SK-N-SH (cell line): ENCODE measurements at regions not wholly inside any gene's neighbourhood (a gene's known extent, or its start where the extent isn't known, plus 50 kb on each side); places are given as distances from the start of the nearest gene placed in this dataset.

ENCODE experiments used
- CTCF ChIA-PET: fragments of 300-600, 350-600 bp; formaldehyde crosslinking; extraction: SDS; loops from one replicate; lab custom pipeline; 2021; lab: Yijun Ruan, JAX
- POLR2A ChIA-PET: fragments of 350-600 bp; sonication (Branson Sonifier 250); formaldehyde crosslinking; extraction: SDS; loops from one replicate; lab custom pipeline; 2020; ENCODE audit warnings: antibody characterized with exemption, inconsistent platforms; lab: Yijun Ruan, JAX
- DNase-seq: peaks from one replicate; pipeline ENCODE4 v3.0.0; 2012
- H2AFZ ChIP-seq: fragments of 200-600 bp; sonication (generic); 2 replicates; pipeline ENCODE4 v1.8.1; 2016; ENCODE audit warnings: antibody characterized with exemption, mild to moderate bottlenecking, low read depth
- H3F3A ChIP-seq: fragments of 200-600 bp; sonication (generic); replicated peaks from 2 replicates; pipeline ENCODE3; 2016; ENCODE audit warnings: antibody characterized with exemption, mild to moderate bottlenecking; ENCODE audit not compliant: insufficient read depth
- H3K27ac ChIP-seq, 2 experiments: fragments of 200-500 bp in 1 of 2; fragments of 200-600 bp in 1 of 2; sonication (Bioruptor generic) in 1 of 2; sonication (generic), shearing (Covaris generic) in 1 of 2; 2 replicates each; pipeline versions ENCODE4 v1.5.1 to v1.6.1; 2014 to 2016; ENCODE audit warnings: low read depth in 2 of 2, inconsistent platforms in 1 of 2, low read length in 1 of 2, mild to moderate bottlenecking in 1 of 2, mixed read lengths in 1 of 2
- H3K27me3 ChIP-seq: fragments of 200-600 bp; sonication (generic), shearing (Covaris generic); 2 replicates; pipeline ENCODE4 v1.6.1; 2016; ENCODE audit warnings: mixed run types; ENCODE audit not compliant: insufficient read depth
- H3K36me3 ChIP-seq, 2 experiments: fragments of 200-500 bp in 1 of 2; fragments of 200-600 bp in 1 of 2; sonication (Bioruptor generic) in 1 of 2; sonication (generic) in 1 of 2; replicated peaks in 1 of 2; 2 replicates each; pipeline versions ENCODE3 to v1.5.1; 2014 to 2016; ENCODE audit warnings: low read length in 1 of 2, mild to moderate bottlenecking in 1 of 2; ENCODE audit not compliant: insufficient read depth in 2 of 2, control insufficient read depth in 1 of 2
- H3K4me1 ChIP-seq, 2 experiments: fragments of 200-500 bp in 1 of 2; fragments of 200-600 bp in 1 of 2; sonication (Bioruptor generic) in 1 of 2; sonication (generic), shearing (Covaris generic) in 1 of 2; 2 replicates each; pipeline versions ENCODE4 v1.5.1 to v1.6.1; 2014 to 2016; ENCODE audit warnings: low read depth in 1 of 2, low read length in 1 of 2, mixed run types in 1 of 2; ENCODE audit not compliant: insufficient read depth in 2 of 2, control insufficient read depth in 1 of 2
- H3K4me2 ChIP-seq: fragments of 200-600 bp; sonication (generic), shearing (Covaris generic); 2 replicates; pipeline ENCODE4 v1.6.1; 2017; ENCODE audit warnings: mixed run types
- H3K4me3 ChIP-seq, 2 experiments: fragments of 200-500 bp in 1 of 2; fragments of 200-600 bp in 1 of 2; sonication (Bioruptor generic) in 1 of 2; sonication (generic), shearing (Covaris generic) in 1 of 2; 2 replicates each; pipeline versions ENCODE4 v1.5.1 to v1.8.1; 2014 to 2016; ENCODE audit warnings: low read depth in 2 of 2, inconsistent platforms in 1 of 2, low read length in 1 of 2, mild to moderate bottlenecking in 1 of 2, mixed read lengths in 1 of 2, moderate library complexity in 1 of 2
- H3K79me2 ChIP-seq: fragments of 200-600 bp; sonication (generic); 2 replicates; pipeline ENCODE4 v1.8.1; 2017; ENCODE audit warnings: mild to moderate bottlenecking; ENCODE audit not compliant: insufficient read depth
- H3K9ac ChIP-seq: fragments of 200-600 bp; sonication (generic); 2 replicates; pipeline ENCODE4 v1.6.1; 2017; ENCODE audit warnings: mixed run types
- H3K9me2 ChIP-seq: fragments of 200-600 bp; sonication (generic); 2 replicates; pipeline ENCODE4 v1.6.1; 2017; ENCODE audit warnings: mixed run types
- H3K9me3 ChIP-seq: fragments of 200-600 bp; sonication (generic); 2 replicates; pipeline ENCODE4 v1.6.1; 2017; ENCODE audit warnings: mixed run types, mild to moderate bottlenecking, moderate library complexity
- H4K20me1 ChIP-seq: fragments of 200-600 bp; sonication (generic); 2 replicates; pipeline ENCODE4 v1.6.1; 2017; ENCODE audit warnings: mild to moderate bottlenecking, mixed run types; ENCODE audit not compliant: insufficient read depth
- ELF1 ChIP-seq: IDR thresholded peaks from 2 replicates; pipeline ENCODE4 v1.4.0; 2012
- EZH2phosphoT487 ChIP-seq: fragments of 200-600 bp; sonication (generic); IDR thresholded peaks from 2 replicates; pipeline ENCODE4 v1.6.1; 2017; ENCODE audit warnings: low read depth, mixed run types, mild to moderate bottlenecking, antibody characterized with exemption, moderate library complexity, borderline replicate concordance
- GABPA ChIP-seq: IDR thresholded peaks from 2 replicates; pipeline ENCODE4 v1.4.0; 2012; ENCODE audit warnings: low read depth, mild to moderate bottlenecking
- GATA2 ChIP-seq: sonication (generic); formaldehyde crosslinking; IDR thresholded peaks from 2 replicates; pipeline ENCODE4 v1.5.0; 2020; ENCODE audit warnings: mild to moderate bottlenecking, missing genetic modification reagents
- JUND ChIP-seq: IDR thresholded peaks from 2 replicates; pipeline ENCODE4 v1.4.0; 2012
- NRF1 ChIP-seq: IDR thresholded peaks from 2 replicates; pipeline ENCODE4 v1.6.1; 2012; ENCODE audit warnings: low read depth, mild to moderate bottlenecking, low read length
- RCOR1 ChIP-seq: fragments of 150-350 bp; IDR thresholded peaks from 2 replicates; pipeline ENCODE4 v1.6.1; 2017; ENCODE audit warnings: antibody characterized with exemption, low read length
- RFX5 ChIP-seq: IDR thresholded peaks from 2 replicates; pipeline ENCODE4 v1.6.1; 2012; ENCODE audit warnings: mild to moderate bottlenecking, improper control_type of control experiment, low read length
- SIN3A ChIP-seq: IDR thresholded peaks from 2 replicates; pipeline ENCODE4 v1.6.1; 2012; ENCODE audit warnings: low read depth, mild to moderate bottlenecking, low read length, moderate library complexity, borderline replicate concordance
- TAF1 ChIP-seq: IDR thresholded peaks from 2 replicates; pipeline ENCODE4 v1.6.1; 2012; ENCODE audit warnings: low read depth, mild to moderate bottlenecking, low read length, moderate library complexity, borderline replicate concordance
- TEAD4 ChIP-seq: IDR thresholded peaks from 2 replicates; pipeline ENCODE4 v1.4.0; 2012; ENCODE audit warnings: mild to moderate bottlenecking, borderline replicate concordance; ENCODE audit not compliant: insufficient read depth
- YY1 ChIP-seq: IDR thresholded peaks from 2 replicates; pipeline ENCODE4 v1.4.0; 2012; ENCODE audit warnings: low read depth, mild to moderate bottlenecking
- WGBS: methylation state at CpG from one replicate; pipeline ENCODE4 v1.1.6; 2017; ENCODE audit warnings: low lambda C conversion rate; 5-methylcytosine and 5-hydroxymethylcytosine counted together
- TF ChIP-seq, protein P1 (sequence below): IDR thresholded peaks from 2 replicates; pipeline ENCODE4 v1.4.0; 2012; ENCODE audit warnings: low read depth
- TF ChIP-seq, protein P2 (sequence below): IDR thresholded peaks from 2 replicates; pipeline ENCODE4 v1.6.1; 2012; ENCODE audit warnings: mild to moderate bottlenecking, low read depth, low read length, moderate library complexity
- TF ChIP-seq, protein P3 (sequence below): IDR thresholded peaks from 2 replicates; pipeline ENCODE4 v1.4.0; 2012; ENCODE audit warnings: low read depth, borderline replicate concordance
- TF ChIP-seq, protein P4 (sequence below): fragments of 150-350 bp; IDR thresholded peaks from 2 replicates; pipeline ENCODE4 v1.6.1; 2016; ENCODE audit warnings: mild to moderate bottlenecking, low read depth, low read length
- TF ChIP-seq, protein P5 (sequence below): IDR thresholded peaks from 2 replicates; pipeline ENCODE4 v1.4.0; 2012; ENCODE audit warnings: low read depth, borderline replicate concordance

DNA sequence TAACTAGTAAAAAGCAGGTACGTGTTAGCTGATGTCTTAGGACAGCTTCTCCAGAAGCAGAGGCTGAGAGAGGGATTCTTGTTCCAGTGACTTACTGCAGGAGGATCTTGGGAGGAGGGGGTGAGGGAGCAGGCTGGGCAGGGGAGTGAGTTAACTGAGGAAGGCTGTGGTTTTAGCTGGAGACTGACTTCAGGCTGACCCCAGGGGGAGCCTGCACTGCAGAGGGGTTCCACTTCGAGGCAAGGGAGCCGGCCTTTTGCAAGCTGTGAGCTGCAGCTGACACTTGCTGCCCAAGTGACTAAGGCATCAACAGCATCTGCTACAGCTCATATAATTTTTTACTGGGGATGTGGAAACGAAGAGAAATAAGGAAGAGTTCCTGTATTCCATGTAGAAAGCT, 50.4 kb upstream of the SOD1 start:
- POLR2A ChIA-PET: no interaction called here
- CTCF ChIA-PET: interaction anchor here (1.5 to 2.8 kb wide), 2 partner anchors 12 to 411 kb away, joined by 4 to 10 read pairs; no protein-coding TSS in a partner anchor
- Histone ChIP-seq H3K4me2 (no peak overlapping the region), H3F3A (no peaks in the 10 kb centered on the region), H3K27ac (no peak overlapping the region), H3K9me2 (no peaks in the 10 kb centered on the region), H3K36me3 (no peaks in the 10 kb centered on the region), H3K4me3 (no peak overlapping the region), H3K9ac (no peak overlapping the region), H3K4me1 (no peaks in the 10 kb centered on the region), H3K27me3 (no peaks in the 10 kb centered on the region; the same call in 1 of the 2 replicates), H4K20me1 (no peaks in the 10 kb centered on the region), H2AFZ (no peak overlapping the region), H3K79me2 (no peaks in the 10 kb centered on the region), H3K9me3 (no peaks in the 10 kb centered on the region)
- DNase-seq: no peak
- 39% methylated on average over 4 of the region's 4 CpGs for WGBS
- TF ChIP-seq NRF1 (no peak), SIN3A (no peak), GATA2 (no peak), EZH2phosphoT487 (no peak), TEAD4 (no peak), GABPA (no peak), RCOR1 (no peak), ELF1 (no peak), JUND (no peak)
- TF ChIP-seq, protein P1, sequence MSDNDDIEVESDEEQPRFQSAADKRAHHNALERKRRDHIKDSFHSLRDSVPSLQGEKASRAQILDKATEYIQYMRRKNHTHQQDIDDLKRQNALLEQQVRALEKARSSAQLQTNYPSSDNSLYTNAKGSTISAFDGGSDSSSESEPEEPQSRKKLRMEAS: no peak
- TF ChIP-seq, protein P2, sequence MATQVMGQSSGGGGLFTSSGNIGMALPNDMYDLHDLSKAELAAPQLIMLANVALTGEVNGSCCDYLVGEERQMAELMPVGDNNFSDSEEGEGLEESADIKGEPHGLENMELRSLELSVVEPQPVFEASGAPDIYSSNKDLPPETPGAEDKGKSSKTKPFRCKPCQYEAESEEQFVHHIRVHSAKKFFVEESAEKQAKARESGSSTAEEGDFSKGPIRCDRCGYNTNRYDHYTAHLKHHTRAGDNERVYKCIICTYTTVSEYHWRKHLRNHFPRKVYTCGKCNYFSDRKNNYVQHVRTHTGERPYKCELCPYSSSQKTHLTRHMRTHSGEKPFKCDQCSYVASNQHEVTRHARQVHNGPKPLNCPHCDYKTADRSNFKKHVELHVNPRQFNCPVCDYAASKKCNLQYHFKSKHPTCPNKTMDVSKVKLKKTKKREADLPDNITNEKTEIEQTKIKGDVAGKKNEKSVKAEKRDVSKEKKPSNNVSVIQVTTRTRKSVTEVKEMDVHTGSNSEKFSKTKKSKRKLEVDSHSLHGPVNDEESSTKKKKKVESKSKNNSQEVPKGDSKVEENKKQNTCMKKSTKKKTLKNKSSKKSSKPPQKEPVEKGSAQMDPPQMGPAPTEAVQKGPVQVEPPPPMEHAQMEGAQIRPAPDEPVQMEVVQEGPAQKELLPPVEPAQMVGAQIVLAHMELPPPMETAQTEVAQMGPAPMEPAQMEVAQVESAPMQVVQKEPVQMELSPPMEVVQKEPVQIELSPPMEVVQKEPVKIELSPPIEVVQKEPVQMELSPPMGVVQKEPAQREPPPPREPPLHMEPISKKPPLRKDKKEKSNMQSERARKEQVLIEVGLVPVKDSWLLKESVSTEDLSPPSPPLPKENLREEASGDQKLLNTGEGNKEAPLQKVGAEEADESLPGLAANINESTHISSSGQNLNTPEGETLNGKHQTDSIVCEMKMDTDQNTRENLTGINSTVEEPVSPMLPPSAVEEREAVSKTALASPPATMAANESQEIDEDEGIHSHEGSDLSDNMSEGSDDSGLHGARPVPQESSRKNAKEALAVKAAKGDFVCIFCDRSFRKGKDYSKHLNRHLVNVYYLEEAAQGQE: no peak
- TF ChIP-seq, protein P3, sequence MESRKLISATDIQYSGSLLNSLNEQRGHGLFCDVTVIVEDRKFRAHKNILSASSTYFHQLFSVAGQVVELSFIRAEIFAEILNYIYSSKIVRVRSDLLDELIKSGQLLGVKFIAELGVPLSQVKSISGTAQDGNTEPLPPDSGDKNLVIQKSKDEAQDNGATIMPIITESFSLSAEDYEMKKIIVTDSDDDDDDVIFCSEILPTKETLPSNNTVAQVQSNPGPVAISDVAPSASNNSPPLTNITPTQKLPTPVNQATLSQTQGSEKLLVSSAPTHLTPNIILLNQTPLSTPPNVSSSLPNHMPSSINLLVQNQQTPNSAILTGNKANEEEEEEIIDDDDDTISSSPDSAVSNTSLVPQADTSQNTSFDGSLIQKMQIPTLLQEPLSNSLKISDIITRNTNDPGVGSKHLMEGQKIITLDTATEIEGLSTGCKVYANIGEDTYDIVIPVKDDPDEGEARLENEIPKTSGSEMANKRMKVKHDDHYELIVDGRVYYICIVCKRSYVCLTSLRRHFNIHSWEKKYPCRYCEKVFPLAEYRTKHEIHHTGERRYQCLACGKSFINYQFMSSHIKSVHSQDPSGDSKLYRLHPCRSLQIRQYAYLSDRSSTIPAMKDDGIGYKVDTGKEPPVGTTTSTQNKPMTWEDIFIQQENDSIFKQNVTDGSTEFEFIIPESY: no peak

DNA sequence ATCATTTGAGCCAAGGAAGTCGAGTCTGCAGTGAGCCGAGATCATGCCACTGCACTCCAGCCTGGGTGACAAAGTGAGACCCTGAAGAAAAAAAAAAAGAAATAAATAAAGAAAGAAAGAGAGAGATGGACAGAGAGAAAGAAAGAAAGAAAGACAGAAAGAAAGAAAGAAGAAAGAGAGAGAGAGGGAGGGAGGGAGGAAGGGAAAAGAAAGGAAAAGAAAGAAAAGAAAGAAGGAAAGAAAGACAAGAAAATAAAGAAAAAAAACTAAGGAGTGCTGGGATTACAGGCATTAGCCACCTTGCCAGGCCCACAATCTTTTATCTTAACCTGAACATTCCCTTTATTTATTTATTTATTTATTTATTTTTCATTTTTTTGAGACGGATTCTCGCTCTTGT, 51.7 kb upstream of the SOD1 start:
- H3K36me3 ChIP-seq: no peaks in the 10 kb centered on the region
- H3K9ac ChIP-seq: no peak overlapping the region
- no peak overlapping the region for H3K4me3 ChIP-seq
- POLR2A ChIA-PET: no interaction called here
- H3K4me2 ChIP-seq: no peak overlapping the region
- H3K27me3 ChIP-seq: no peaks in the 10 kb centered on the region; the same call in 1 of the 2 replicates
- no peaks in the 10 kb centered on the region for H4K20me1 ChIP-seq
- no peak for DNase-seq
- CTCF ChIA-PET: interaction anchor here (1.2 to 1.5 kb wide), 4 partner anchors 11 to 499 kb away, joined by 3 to 5 read pairs (median 4); no protein-coding TSS in a partner anchor
- H3F3A ChIP-seq: no peaks in the 10 kb centered on the region
- no peaks in the 10 kb centered on the region for H3K79me2 ChIP-seq
- H3K4me1 ChIP-seq: no peaks in the 10 kb centered on the region
- no peak overlapping the region for H3K27ac ChIP-seq
- H2AFZ ChIP-seq: no peak overlapping the region
- no peaks in the 10 kb centered on the region for H3K9me2 ChIP-seq
- no peaks in the 10 kb centered on the region for H3K9me3 ChIP-seq
- WGBS: 73% methylated on average over 4 of the region's 4 CpGs
- no peak for TF ChIP-seq YY1
- TF ChIP-seq, protein P2: no peak
- TF ChIP-seq, protein P4, sequence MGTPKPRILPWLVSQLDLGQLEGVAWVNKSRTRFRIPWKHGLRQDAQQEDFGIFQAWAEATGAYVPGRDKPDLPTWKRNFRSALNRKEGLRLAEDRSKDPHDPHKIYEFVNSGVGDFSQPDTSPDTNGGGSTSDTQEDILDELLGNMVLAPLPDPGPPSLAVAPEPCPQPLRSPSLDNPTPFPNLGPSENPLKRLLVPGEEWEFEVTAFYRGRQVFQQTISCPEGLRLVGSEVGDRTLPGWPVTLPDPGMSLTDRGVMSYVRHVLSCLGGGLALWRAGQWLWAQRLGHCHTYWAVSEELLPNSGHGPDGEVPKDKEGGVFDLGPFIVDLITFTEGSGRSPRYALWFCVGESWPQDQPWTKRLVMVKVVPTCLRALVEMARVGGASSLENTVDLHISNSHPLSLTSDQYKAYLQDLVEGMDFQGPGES: no peak
- TF ChIP-seq TAF1: no peak
- TF ChIP-seq, protein P5, sequence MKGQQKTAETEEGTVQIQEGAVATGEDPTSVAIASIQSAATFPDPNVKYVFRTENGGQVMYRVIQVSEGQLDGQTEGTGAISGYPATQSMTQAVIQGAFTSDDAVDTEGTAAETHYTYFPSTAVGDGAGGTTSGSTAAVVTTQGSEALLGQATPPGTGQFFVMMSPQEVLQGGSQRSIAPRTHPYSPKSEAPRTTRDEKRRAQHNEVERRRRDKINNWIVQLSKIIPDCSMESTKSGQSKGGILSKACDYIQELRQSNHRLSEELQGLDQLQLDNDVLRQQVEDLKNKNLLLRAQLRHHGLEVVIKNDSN: no peak
- no peak for TF ChIP-seq RFX5
